ENCODE measurements at regions not wholly inside any gene's neighbourhood (a gene's known extent, or its start where the extent isn't known, plus 50 kb on each side); places are given as distances from the start of the nearest gene placed in this dataset.

GRCh38 chr12:5232826-5233500 lies 189.3 kb downstream of the KCNA5 start:
- TF ChIP-seq CTCF (IDR thresholded peaks at IDR 0.05) (no peak), POLR2A (IDR thresholded peaks at IDR 0.05) (no peak)

Data from adrenal gland (tissue), 5 donors.